ENCODE measurements at regions not wholly inside any gene's neighbourhood (a gene's known extent, or its start where the extent isn't known, plus 50 kb on each side); places are given as distances from the start of the nearest gene placed in this dataset.
"Not testable (repeated sequence)": the region's sequence is repeated elsewhere in the genome, so short reads cannot be mapped to it uniquely, and the experiment has no call there.

DNA sequence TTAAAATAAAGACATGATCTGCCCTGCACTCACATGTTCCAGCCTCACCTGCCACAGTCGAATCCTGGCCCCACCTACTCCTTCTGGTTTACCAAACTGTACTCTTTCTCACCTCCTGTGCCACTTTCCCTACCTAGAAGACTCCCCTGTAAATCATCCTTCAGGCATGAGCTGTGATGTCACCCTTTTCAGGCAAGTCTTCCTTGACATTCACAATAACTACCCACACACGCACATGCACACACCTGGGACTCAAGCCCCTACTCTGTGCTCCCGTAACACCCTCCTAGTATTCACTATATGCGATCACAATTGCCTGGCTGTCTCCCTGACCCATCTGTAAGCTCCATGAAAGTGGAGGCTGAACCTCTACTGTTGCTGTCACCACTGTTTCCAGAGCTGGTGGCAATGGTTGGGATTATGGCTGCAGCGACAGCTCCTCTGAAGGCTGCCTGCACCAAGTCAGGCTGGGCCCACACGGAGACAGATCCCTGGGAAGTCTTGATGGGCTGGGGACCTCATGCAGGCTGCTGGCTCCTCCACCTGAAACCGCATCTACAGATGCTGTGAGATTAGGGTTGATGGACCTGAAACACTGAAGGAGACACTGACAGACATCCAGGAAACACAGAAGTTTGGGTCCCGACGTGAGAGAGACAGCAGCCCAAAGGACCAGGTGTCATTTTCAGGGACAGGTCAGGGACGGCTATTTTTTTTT is 611.1 kb downstream of the UQCRFS1 start:
- Mint-ChIP-seq H3K27me3 (no peaks in the 10 kb centered on the region), H3K4me3 (no peak overlapping the region)
- no peak for ATAC-seq (ENCODE audit: low read depth)

GRCh38 chr19:28598861-28599260 is 614.1 kb downstream of the UQCRFS1 start:
- Mint-ChIP-seq H3K27me3 (no peaks in the 10 kb centered on the region), H3K9me3 (peaks cover 12% of the 10 kb centered on the region), H3K36me3 (no peaks in the 10 kb centered on the region), H3K4me1 (peaks cover 2% of the 10 kb centered on the region), H3K27ac (no peak overlapping the region), H3K4me3 (no peak overlapping the region)
- no peak for DNase-seq (ENCODE audit: low spot score in 2 of 2)
- no peak for ATAC-seq (ENCODE audit: low read depth)

More for the DNA sequence above, 611.1 kb downstream of the UQCRFS1 start:
- Mint-ChIP-seq H3K4me1 (peaks cover 2% of the 10 kb centered on the region), H3K27ac (no peak overlapping the region), H3K36me3 (no peaks in the 10 kb centered on the region), H3K9me3 (peaks cover 13% of the 10 kb centered on the region)
- no peak for DNase-seq (ENCODE audit: low spot score in 2 of 2)

GRCh38 chr19:28596561-28597071 is 616.3 kb downstream of the UQCRFS1 start:
- H3K27ac Mint-ChIP-seq, result no peak overlapping the region

GRCh38 chr19:28595722-28596480 is 617.0 kb downstream of the UQCRFS1 start:
- Mint-ChIP-seq H3K27me3 (no peaks in the 10 kb centered on the region), H3K36me3 (no peaks in the 10 kb centered on the region), H3K9me3 (peaks cover 13% of the 10 kb centered on the region), H3K4me1 (no peaks in the 10 kb centered on the region), H3K4me3 (no peak overlapping the region), H3K27ac (no peak overlapping the region)
- DNase-seq (ENCODE audit: low spot score in 2 of 2), result no peak
- no peak for ATAC-seq (ENCODE audit: low read depth)

More at GRCh38 chr19:28596561-28597071, 616.3 kb downstream of the UQCRFS1 start:
- H3K36me3 Mint-ChIP-seq, result no peaks in the 10 kb centered on the region
- H3K27me3 Mint-ChIP-seq, result no peaks in the 10 kb centered on the region
- no peak overlapping the region for H3K4me3 Mint-ChIP-seq
- DNase-seq (ENCODE audit: low spot score in 2 of 2) (no peak), ATAC-seq (ENCODE audit: low read depth) (no peak)
- H3K9me3 Mint-ChIP-seq, result peaks cover 13% of the 10 kb centered on the region
- no peaks in the 10 kb centered on the region for H3K4me1 Mint-ChIP-seq

GRCh38 chr19:28594737-28595136 is 618.2 kb downstream of the UQCRFS1 start:
- Mint-ChIP-seq H3K27me3 (no peaks in the 10 kb centered on the region), H3K36me3 (no peaks in the 10 kb centered on the region), H3K4me3 (no peak overlapping the region), H3K4me1 (no peaks in the 10 kb centered on the region), H3K27ac (no peak overlapping the region), H3K9me3 (peaks cover 14% of the 10 kb centered on the region)
- DNase-seq (ENCODE audit: low spot score in 2 of 2), result no peak
- ATAC-seq (ENCODE audit: low read depth), result no peak

DNA sequence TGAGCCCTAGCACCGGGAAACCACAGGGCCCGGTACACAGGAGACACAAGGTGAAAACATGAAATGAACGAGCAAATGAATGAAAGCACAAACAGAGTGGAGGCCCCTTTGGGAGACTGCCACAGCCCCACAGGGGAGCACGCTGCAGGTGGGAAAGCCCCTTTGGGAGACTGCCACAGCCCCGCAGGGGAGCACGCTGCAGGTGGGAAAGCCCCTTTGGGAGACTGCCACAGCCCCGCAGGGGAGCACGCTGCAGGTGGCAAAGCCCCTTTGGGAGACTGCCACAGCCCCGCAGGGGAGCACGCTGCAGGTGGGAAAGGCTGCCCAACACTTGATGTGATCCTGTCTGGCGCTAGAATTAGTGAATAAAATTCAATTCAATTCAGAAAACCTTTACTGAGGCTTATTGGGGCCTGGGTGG is 623.0 kb downstream of the UQCRFS1 start:
- not testable (repeated sequence) for H3K27me3 Mint-ChIP-seq; H3K4me1 Mint-ChIP-seq; H3K36me3 Mint-ChIP-seq; H3K4me3 Mint-ChIP-seq; DNase-seq (ENCODE audit: low spot score in 2 of 2); H3K27ac Mint-ChIP-seq; ATAC-seq (ENCODE audit: low read depth)
- peaks cover 13% of the 10 kb centered on the region for H3K9me3 Mint-ChIP-seq

DNA sequence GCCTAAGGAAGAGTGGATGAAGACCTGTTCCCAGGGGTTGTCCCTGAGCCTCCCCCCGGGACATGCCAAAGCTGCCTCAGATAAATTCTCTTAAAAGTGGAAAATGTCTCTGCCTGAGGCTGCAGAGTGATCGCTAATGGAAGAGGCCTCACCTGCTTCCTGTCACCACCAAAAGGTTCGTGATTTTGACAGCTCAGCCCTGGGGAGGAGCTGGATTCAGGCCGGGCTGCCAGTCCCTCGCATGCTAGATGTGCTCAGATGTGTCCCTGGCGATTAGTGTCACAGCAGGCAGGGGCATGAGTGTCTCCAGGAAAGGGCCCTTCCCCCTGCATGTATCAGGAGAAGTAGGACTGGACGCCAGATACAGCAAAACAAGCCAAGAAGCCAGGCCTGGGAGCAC is 626.5 kb downstream of the UQCRFS1 start:
- H3K9me3 Mint-ChIP-seq, result peaks cover 8% of the 10 kb centered on the region
- no peak overlapping the region for H3K4me3 Mint-ChIP-seq
- no peaks in the 10 kb centered on the region for H3K27me3 Mint-ChIP-seq
- no peaks in the 10 kb centered on the region for H3K36me3 Mint-ChIP-seq
- ATAC-seq (ENCODE audit: low read depth) (no peak), DNase-seq (ENCODE audit: low spot score in 2 of 2) (no peak)
- no peaks in the 10 kb centered on the region for H3K4me1 Mint-ChIP-seq
- H3K27ac Mint-ChIP-seq, result no peak overlapping the region

- Mint-ChIP-seq H3K36me3 (no peaks in the 10 kb centered on the region), H3K9me3 (peaks cover 8% of the 10 kb centered on the region), H3K27ac (no peak overlapping the region), H3K27me3 (no peaks in the 10 kb centered on the region), H3K4me1 (no peaks in the 10 kb centered on the region), H3K4me3 (no peak overlapping the region)
- ATAC-seq (ENCODE audit: low read depth), result no peak
- no peak for DNase-seq (ENCODE audit: low spot score in 2 of 2)
Observed at GRCh38 chr19:28585796-28586195, 627.2 kb downstream of the UQCRFS1 start.

DNA sequence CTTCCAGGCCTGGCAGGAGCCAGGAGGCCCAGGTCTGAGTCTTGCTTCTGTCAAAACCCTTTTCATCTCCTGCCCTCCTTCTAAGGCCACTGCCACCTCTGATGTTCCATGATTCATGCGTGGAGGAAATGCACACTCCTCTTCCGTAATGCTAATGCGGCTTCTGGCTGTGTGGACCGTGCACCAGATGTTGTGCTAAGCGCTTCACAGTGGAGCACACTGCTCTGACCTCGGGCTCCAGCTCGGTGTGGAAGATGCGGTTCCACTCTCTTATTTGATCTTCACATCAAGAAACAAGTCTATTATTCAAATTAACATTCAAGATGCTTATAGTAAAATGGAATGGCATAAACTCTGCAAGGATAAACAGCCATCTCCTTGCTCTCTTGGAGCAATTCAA is 629.2 kb downstream of the UQCRFS1 start:
- Mint-ChIP-seq H3K9me3 (peaks cover 6% of the 10 kb centered on the region), H3K36me3 (no peaks in the 10 kb centered on the region), H3K27ac (no peak overlapping the region), H3K27me3 (no peaks in the 10 kb centered on the region), H3K4me3 (no peak overlapping the region), H3K4me1 (no peaks in the 10 kb centered on the region)
- ATAC-seq (ENCODE audit: low read depth) (no peak), DNase-seq (ENCODE audit: low spot score in 2 of 2) (no peak)

GRCh38 chr19:28583242-28583641 is 629.7 kb downstream of the UQCRFS1 start:
- Mint-ChIP-seq H3K27me3 (no peaks in the 10 kb centered on the region), H3K27ac (no peak overlapping the region), H3K4me3 (no peak overlapping the region), H3K4me1 (no peaks in the 10 kb centered on the region), H3K36me3 (no peaks in the 10 kb centered on the region), H3K9me3 (peaks cover 6% of the 10 kb centered on the region)
- DNase-seq (ENCODE audit: low spot score in 2 of 2), result no peak
- no peak for ATAC-seq (ENCODE audit: low read depth)

DNA sequence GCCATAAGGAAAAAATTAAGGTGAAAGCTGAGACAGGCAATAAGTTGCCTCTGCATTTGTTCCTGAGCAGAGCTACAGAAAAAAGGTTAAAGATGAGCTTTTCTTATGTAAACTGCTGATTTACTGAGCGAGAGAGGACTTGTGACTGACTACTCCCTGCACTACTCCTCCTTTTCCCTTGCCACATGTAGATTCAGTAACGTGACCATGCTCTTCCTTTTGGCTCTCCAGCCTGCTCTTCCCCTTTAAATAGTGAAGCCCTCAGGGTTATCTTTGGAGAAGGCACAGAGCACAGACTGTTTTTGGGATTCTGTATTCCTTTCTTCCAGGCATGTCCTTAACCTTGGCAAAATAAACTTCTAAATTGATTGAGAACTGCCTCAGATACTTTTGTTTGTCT is 630.2 kb downstream of the UQCRFS1 start:
- Mint-ChIP-seq H3K27ac (no peak overlapping the region), H3K4me3 (no peak overlapping the region), H3K36me3 (no peaks in the 10 kb centered on the region), H3K4me1 (no peaks in the 10 kb centered on the region), H3K9me3 (peaks cover 9% of the 10 kb centered on the region), H3K27me3 (no peaks in the 10 kb centered on the region)
- DNase-seq (ENCODE audit: low spot score in 2 of 2) (no peak), ATAC-seq (ENCODE audit: low read depth) (no peak)

DNA sequence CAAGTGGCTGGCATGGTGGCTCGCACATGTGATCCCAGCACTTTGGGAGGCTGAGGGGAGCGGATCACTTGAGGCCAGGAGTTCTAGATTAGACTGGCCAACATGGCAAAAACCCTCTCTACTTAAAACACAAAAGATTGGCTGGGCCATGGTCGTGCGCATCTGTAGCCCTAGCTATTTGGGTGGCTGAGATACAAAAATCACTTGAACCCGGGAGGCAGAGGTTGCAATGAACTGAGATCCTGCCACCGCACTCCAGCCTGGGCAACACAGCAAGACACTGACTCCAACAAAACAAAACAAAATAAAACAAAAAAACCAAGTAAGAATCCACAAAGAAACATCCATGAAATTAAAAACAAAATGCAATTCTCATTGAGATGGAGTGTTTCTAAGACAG is 630.6 kb downstream of the UQCRFS1 start:
- Mint-ChIP-seq H3K27ac (no peak overlapping the region), H3K27me3 (no peaks in the 10 kb centered on the region), H3K4me1 (no peaks in the 10 kb centered on the region), H3K9me3 (peaks cover 9% of the 10 kb centered on the region), H3K4me3 (no peak overlapping the region), H3K36me3 (no peaks in the 10 kb centered on the region)
- no peak for ATAC-seq (ENCODE audit: low read depth)
- no peak for DNase-seq (ENCODE audit: low spot score in 2 of 2)

GRCh38 chr19:28581468-28581770 is 631.5 kb downstream of the UQCRFS1 start:
- Mint-ChIP-seq H3K27ac (no peak overlapping the region), H3K4me1 (no peaks in the 10 kb centered on the region)

DNA sequence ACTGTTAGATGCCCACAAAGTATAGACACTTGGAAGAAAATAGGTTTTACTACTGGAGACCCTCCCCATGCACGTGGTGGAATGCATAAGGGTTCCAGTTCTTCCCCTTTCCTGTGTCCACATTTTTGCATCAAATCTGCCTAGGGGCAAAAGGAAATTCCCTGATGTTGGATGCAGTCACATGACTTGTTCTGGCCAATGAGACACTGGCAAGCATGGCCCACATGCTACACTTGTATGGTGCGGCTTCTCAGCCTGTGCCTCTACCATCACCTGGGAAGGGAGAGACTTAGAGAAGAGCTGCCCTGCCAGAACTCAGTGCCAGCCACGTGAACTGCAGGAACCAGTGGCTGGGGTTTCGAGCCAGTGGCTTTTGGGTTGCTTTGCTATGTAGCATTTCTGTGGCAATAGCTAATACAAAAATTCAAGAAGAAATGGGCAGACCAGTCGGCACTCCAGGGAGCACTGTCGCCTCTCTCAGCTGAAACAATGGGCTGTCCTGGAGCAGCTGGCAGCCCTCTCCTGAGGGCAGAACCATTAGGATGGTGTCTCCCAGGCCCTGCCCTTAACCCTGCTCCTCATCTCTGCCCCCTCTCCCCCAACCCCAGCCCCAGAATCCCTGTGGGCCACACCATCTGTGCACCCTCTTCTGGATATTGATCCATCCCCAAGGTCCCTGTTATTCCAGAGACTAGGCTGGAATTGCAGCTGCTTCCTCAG is 634.0 kb downstream of the UQCRFS1 start:
- H3K27ac Mint-ChIP-seq, result no peak overlapping the region
- H3K36me3 Mint-ChIP-seq, result no peaks in the 10 kb centered on the region
- no peaks in the 10 kb centered on the region for H3K27me3 Mint-ChIP-seq
- DNase-seq (ENCODE audit: low spot score in 2 of 2), result no peak
- H3K4me3 Mint-ChIP-seq, result no peak overlapping the region
- ATAC-seq (ENCODE audit: low read depth), result no peak
- H3K4me1 Mint-ChIP-seq, result no peaks in the 10 kb centered on the region
- H3K9me3 Mint-ChIP-seq, result peaks cover 7% of the 10 kb centered on the region

More at GRCh38 chr19:28581468-28581770, 631.5 kb downstream of the UQCRFS1 start:
- Mint-ChIP-seq H3K9me3 (peaks cover 9% of the 10 kb centered on the region), H3K27me3 (no peaks in the 10 kb centered on the region), H3K36me3 (no peaks in the 10 kb centered on the region), H3K4me3 (no peak overlapping the region)
- no peak for ATAC-seq (ENCODE audit: low read depth)
- no peak for DNase-seq (ENCODE audit: low spot score in 2 of 2)

All from memory B cell (primary cell).